ENCODE measurements at regions not wholly inside any gene's neighbourhood (a gene's known extent, or its start where the extent isn't known, plus 50 kb on each side); places are given as distances from the start of the nearest gene placed in this dataset.

DNA sequence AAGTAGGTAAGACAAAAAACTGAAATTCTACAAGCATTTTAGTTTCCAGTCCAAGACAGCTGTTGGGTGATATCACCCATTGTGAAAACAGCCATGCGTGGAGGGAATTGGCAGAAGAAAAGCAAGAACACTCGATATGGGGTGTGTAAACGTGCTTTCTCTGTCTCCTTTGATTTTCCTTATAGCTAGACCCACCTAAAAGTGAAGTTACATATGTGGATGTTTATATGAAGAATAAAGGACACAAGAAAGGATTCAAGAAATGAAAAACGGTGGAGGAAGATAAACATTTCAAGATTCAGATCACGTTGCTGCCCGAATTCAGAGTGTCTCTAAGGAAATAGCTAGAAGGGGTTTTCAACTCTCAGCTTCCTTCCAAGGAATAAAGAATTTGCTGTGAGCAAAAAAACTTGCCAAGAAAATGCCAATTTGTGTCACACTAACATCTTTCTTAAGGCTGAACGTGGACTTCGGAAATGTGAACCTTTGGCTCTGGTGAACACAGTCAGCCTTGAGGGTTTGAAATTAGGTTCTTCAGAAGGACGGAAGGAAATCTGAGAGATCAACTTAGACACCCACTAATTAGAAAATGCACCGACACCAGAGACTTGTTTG lies 269.0 kb upstream of the ADAMTS9 start:
- Histone ChIP-seq H3K4me3 (ENCODE audit: low read depth in 2 of 2, low read length in 1 of 2) (no peak overlapping the region), H4K20me1 (ENCODE audit: insufficient read depth) (no peaks in the 10 kb centered on the region), H3K9ac (no peak overlapping the region), H3K27ac (ENCODE audit: low read depth in 2 of 2, low read length in 1 of 2) (no peak overlapping the region), H3K27me3 (ENCODE audit: insufficient read depth) (no peaks in the 10 kb centered on the region), H3K9me2 (no peaks in the 10 kb centered on the region), H3K4me1 (ENCODE audit: control insufficient read depth in 1 of 2, insufficient read depth in 2 of 2, low read depth in 1 of 2, low read length in 1 of 2) (peaks cover 0 to 8% of the 10 kb centered on the region in 2 experiments; a peak in 2 of 4 replicates), H3F3A (replicated peaks; ENCODE audit: insufficient read depth) (no peaks in the 10 kb centered on the region), H3K9me3 (no peaks in the 10 kb centered on the region), H2AFZ (ENCODE audit: low read depth) (no peak overlapping the region), H3K79me2 (ENCODE audit: insufficient read depth) (no peaks in the 10 kb centered on the region), H3K36me3 (replicated peaks in 1 of 2; ENCODE audit: control insufficient read depth in 1 of 2, insufficient read depth in 2 of 2, low read length in 1 of 2) (no peaks in the 10 kb centered on the region), H3K4me2 (no peak overlapping the region)
- CTCF ChIA-PET: no interaction called here
- POLR2A ChIA-PET: interaction anchor here (1.0 kb wide), 1 partner anchor 33 kb away, joined by 3 read pairs; no protein-coding TSS in a partner anchor
- DNase-seq: no peak
- 83% methylated on average over 10 of the region's 10 CpGs for WGBS (ENCODE audit: low lambda C conversion rate)
- TF ChIP-seq SIN3A (IDR thresholded peaks at IDR 0.05; ENCODE audit: borderline replicate concordance, low read depth, low read length): no peak
- TF ChIP-seq, protein P1, sequence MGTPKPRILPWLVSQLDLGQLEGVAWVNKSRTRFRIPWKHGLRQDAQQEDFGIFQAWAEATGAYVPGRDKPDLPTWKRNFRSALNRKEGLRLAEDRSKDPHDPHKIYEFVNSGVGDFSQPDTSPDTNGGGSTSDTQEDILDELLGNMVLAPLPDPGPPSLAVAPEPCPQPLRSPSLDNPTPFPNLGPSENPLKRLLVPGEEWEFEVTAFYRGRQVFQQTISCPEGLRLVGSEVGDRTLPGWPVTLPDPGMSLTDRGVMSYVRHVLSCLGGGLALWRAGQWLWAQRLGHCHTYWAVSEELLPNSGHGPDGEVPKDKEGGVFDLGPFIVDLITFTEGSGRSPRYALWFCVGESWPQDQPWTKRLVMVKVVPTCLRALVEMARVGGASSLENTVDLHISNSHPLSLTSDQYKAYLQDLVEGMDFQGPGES (IDR thresholded peaks at IDR 0.05; ENCODE audit: low read depth, low read length): no peak
- no peak for TF ChIP-seq FOXJ3 (CRISPR knock-in tag; IDR thresholded peaks at IDR 0.05)
- no peak for TF ChIP-seq RCOR1 (IDR thresholded peaks at IDR 0.05; ENCODE audit: low read length)
- TF ChIP-seq USF2 (IDR thresholded peaks at IDR 0.05; ENCODE audit: borderline replicate concordance, low read depth, low read length): no peak
- TF ChIP-seq POLR2AphosphoS5 (IDR thresholded peaks at IDR 0.05; ENCODE audit: low read depth, low read length): no peak
- no peak for TF ChIP-seq NFIC (IDR thresholded peaks at IDR 0.05; ENCODE audit: borderline replicate concordance)
- TF ChIP-seq EZH2phosphoT487 (IDR thresholded peaks at IDR 0.05; ENCODE audit: borderline replicate concordance, low read depth): no peak
- no peak for TF ChIP-seq CHD2 (IDR thresholded peaks at IDR 0.05; ENCODE audit: low read length, partially characterized antibody)
- no peak for TF ChIP-seq RXRA (IDR thresholded peaks at IDR 0.05; ENCODE audit: borderline replicate concordance, low read depth)
- no peak for TF ChIP-seq TCF12 (IDR thresholded peaks at IDR 0.05)

- TF ChIP-seq RFX5 (IDR thresholded peaks at IDR 0.05; ENCODE audit: low read length) (no peak), GABPA (IDR thresholded peaks at IDR 0.05; ENCODE audit: low read depth) (no peak), USF2 (IDR thresholded peaks at IDR 0.05; ENCODE audit: borderline replicate concordance, low read depth, low read length) (no peak), RXRA (IDR thresholded peaks at IDR 0.05; ENCODE audit: borderline replicate concordance, low read depth) (no peak), FOXM1 (IDR thresholded peaks at IDR 0.05; ENCODE audit: low read depth) (no peak), NFIC (IDR thresholded peaks at IDR 0.05; ENCODE audit: borderline replicate concordance) (no peak), JUND (IDR thresholded peaks at IDR 0.05) (no peak), RAD21 (IDR thresholded peaks at IDR 0.05; ENCODE audit: low read length) (peak; percentile 4; the same call in 1 of the 2 replicates), SIN3A (IDR thresholded peaks at IDR 0.05; ENCODE audit: borderline replicate concordance, low read depth, low read length) (no peak), FOXJ3 (CRISPR knock-in tag; IDR thresholded peaks at IDR 0.05) (no peak), MAX (IDR thresholded peaks at IDR 0.05; ENCODE audit: low read depth) (no peak), YY1 (IDR thresholded peaks at IDR 0.05; ENCODE audit: low read depth) (no peak), MEF2A (IDR thresholded peaks at IDR 0.05; ENCODE audit: borderline replicate concordance, low read depth) (no peak), TCF12 (IDR thresholded peaks at IDR 0.05) (no peak), NRF1 (IDR thresholded peaks at IDR 0.05; ENCODE audit: low read depth, low read length) (no peak), EP300 (IDR thresholded peaks at IDR 0.05; ENCODE audit: borderline replicate concordance in 1 of 2, low read depth in 1 of 2, low read length in 1 of 2) (0 out of 4 replicates have a peak, but pooled peaks of 1 of the 2 experiments have one; percentile 9)
- TF ChIP-seq, protein P2, sequence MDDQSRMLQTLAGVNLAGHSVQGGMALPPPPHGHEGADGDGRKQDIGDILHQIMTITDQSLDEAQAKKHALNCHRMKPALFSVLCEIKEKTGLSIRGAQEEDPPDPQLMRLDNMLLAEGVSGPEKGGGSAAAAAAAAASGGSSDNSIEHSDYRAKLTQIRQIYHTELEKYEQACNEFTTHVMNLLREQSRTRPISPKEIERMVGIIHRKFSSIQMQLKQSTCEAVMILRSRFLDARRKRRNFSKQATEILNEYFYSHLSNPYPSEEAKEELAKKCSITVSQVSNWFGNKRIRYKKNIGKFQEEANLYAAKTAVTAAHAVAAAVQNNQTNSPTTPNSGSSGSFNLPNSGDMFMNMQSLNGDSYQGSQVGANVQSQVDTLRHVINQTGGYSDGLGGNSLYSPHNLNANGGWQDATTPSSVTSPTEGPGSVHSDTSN (IDR thresholded peaks at IDR 0.05): 0 out of 2 replicates have a peak, but pooled peaks have one; percentile 7
- H3F3A ChIP-seq (replicated peaks; ENCODE audit: insufficient read depth): no peaks in the 10 kb centered on the region
- H3K9me2 ChIP-seq: no peaks in the 10 kb centered on the region
- H2AFZ ChIP-seq (ENCODE audit: low read depth): 0 out of 2 replicates have a peak overlapping the region, but pooled peaks have one; percentile 2
- peak; percentile 18 for DNase-seq
- H3K4me3 ChIP-seq (ENCODE audit: low read depth in 2 of 2, low read length in 1 of 2): no peak overlapping the region
- ChIA-PET POLR2A (interaction anchor here (1.3 kb wide), 1 partner anchor 267 kb away, joined by 4 read pairs; the partner anchor contains the start of gene ADAMTS9), CTCF (interaction anchor here (0.9 to 1.1 kb wide), 2 partner anchors 15 to 485 kb away, joined by 3 to 4 read pairs; no protein-coding TSS in a partner anchor)
- 38% methylated on average over 4 of the region's 4 CpGs for WGBS (ENCODE audit: low lambda C conversion rate)
- H3K4me2 ChIP-seq: no peak overlapping the region
- peaks cover 0 to 8% of the 10 kb centered on the region in 2 experiments; a peak in 2 of 4 replicates for H3K4me1 ChIP-seq (ENCODE audit: control insufficient read depth in 1 of 2, insufficient read depth in 2 of 2, low read depth in 1 of 2, low read length in 1 of 2)
- H3K9ac ChIP-seq: no peak overlapping the region
- H3K36me3 ChIP-seq (replicated peaks in 1 of 2; ENCODE audit: control insufficient read depth in 1 of 2, insufficient read depth in 2 of 2, low read length in 1 of 2): no peaks in the 10 kb centered on the region
- H4K20me1 ChIP-seq (ENCODE audit: insufficient read depth): no peaks in the 10 kb centered on the region
- peak overlapping the region in 1 of 2 experiments; percentile 60; a peak in 2 of 4 replicates for H3K27ac ChIP-seq (ENCODE audit: low read depth in 2 of 2, low read length in 1 of 2)
- H3K79me2 ChIP-seq (ENCODE audit: insufficient read depth): no peaks in the 10 kb centered on the region
- no peaks in the 10 kb centered on the region for H3K9me3 ChIP-seq
- no peaks in the 10 kb centered on the region for H3K27me3 ChIP-seq (ENCODE audit: insufficient read depth)
Observed at GRCh38 chr3:64954995-64955636, 267.3 kb upstream of the ADAMTS9 start.
